PC-3 (cell line): ENCODE measurements at regions not wholly inside any gene's neighbourhood (a gene's known extent, or its start where the extent isn't known, plus 50 kb on each side); places are given as distances from the start of the nearest gene placed in this dataset.

Experiments used
- CTCF ChIP-seq: fragments of 300-600 bp; sonication (generic); conservative IDR thresholded peaks from 2 replicates; pipeline ENCODE4 v1.5.1; 2017; ENCODE audit warnings: antibody characterized with exemption, low read depth, mild to moderate bottlenecking, low read length
- EZH2 ChIP-seq: fragments of 300-600 bp; sonication (generic); IDR thresholded peaks from one replicate; pipeline ENCODE4 v1.6.1; 2017; ENCODE audit warnings: antibody characterized with exemption, mild to moderate bottlenecking, low read length; ENCODE audit not compliant: unreplicated experiment
- EZH2phosphoT487 ChIP-seq: fragments of 300-600 bp; sonication (generic); IDR thresholded peaks from 2 replicates; pipeline ENCODE4 v1.6.1; 2018; ENCODE audit warnings: mild to moderate bottlenecking, antibody characterized with exemption, low read length, borderline replicate concordance

- TF ChIP-seq CTCF (no peak), EZH2 (no peak), EZH2phosphoT487 (no peak)
These were observed 69.8 kb upstream of the KCTD1 start for GRCh38 chr18:26618135-26618534.
